Skeletal muscle satellite cell (primary cell): ENCODE measurements at regions not wholly inside any gene's neighbourhood (a gene's known extent, or its start where the extent isn't known, plus 50 kb on each side); places are given as distances from the start of the nearest gene placed in this dataset.
"Not testable (repeated sequence)": the region's sequence is repeated elsewhere in the genome, so short reads cannot be mapped to it uniquely, and the experiment has no call there.

ENCODE experiments used
- H3K27me3 ChIP-seq: 2 replicates; pipeline ENCODE4 v1.7.0; 2013; ENCODE audit warnings: low read length; ENCODE audit not compliant: control insufficient read depth, insufficient read depth
- H3K36me3 ChIP-seq: 2 replicates; pipeline ENCODE4 v1.7.0; 2013; ENCODE audit warnings: mild to moderate bottlenecking, control low read depth, low read length; ENCODE audit not compliant: insufficient read depth
- H3K4me1 ChIP-seq: 2 replicates; pipeline ENCODE4 v1.7.0; 2013; ENCODE audit warnings: low read length; ENCODE audit not compliant: control insufficient read depth, insufficient read depth
- H3K4me2 ChIP-seq: 2 replicates; pipeline ENCODE4 v1.7.0; 2013; ENCODE audit warnings: mild to moderate bottlenecking, low read length
- H3K4me3 ChIP-seq: 2 replicates; pipeline ENCODE4 v1.7.0; 2013; ENCODE audit warnings: low read length
- H3K9ac ChIP-seq: 2 replicates; pipeline ENCODE4 v1.7.0; 2013; ENCODE audit warnings: mild to moderate bottlenecking, low read depth, low read length, moderate library complexity
- H3K9me3 ChIP-seq: replicated peaks from 2 replicates; pipeline ENCODE4 v1.7.0; 2013; ENCODE audit warnings: mild to moderate bottlenecking, control low read depth, low read length

- not testable (repeated sequence) for H3K36me3 ChIP-seq, H3K4me3 ChIP-seq
- peaks cover 13% of the 10 kb centered on the region for H3K27me3 ChIP-seq
Observed at GRCh38 chr1:227406332-227406731, 88.0 kb upstream of the CDC42BPA start.

GRCh38 chr1:227403535-227403934 is 85.2 kb upstream of the CDC42BPA start:
- Histone ChIP-seq H3K27me3 (peaks cover 7% of the 10 kb centered on the region), H3K9ac (no peak overlapping the region), H3K9me3 (no peaks in the 10 kb centered on the region), H3K36me3 (no peaks in the 10 kb centered on the region), H3K4me3 (no peak overlapping the region), H3K4me2 (no peak overlapping the region), H3K4me1 (no peaks in the 10 kb centered on the region)

More at GRCh38 chr1:227406332-227406731, 88.0 kb upstream of the CDC42BPA start:
- H3K4me1 ChIP-seq, H3K9ac ChIP-seq, H3K4me2 ChIP-seq, H3K9me3 ChIP-seq: not testable (repeated sequence)

GRCh38 chr1:227401562-227402342 is 83.5 kb upstream of the CDC42BPA start:
- H3K4me1 ChIP-seq = no peaks in the 10 kb centered on the region
- no peak overlapping the region for H3K4me2 ChIP-seq
- H3K9ac ChIP-seq = no peak overlapping the region
- H3K27me3 ChIP-seq = no peaks in the 10 kb centered on the region
- H3K36me3 ChIP-seq = no peaks in the 10 kb centered on the region
- H3K9me3 ChIP-seq = no peaks in the 10 kb centered on the region
- no peak overlapping the region for H3K4me3 ChIP-seq

- no peak overlapping the region for H3K4me2 ChIP-seq
- no peaks in the 10 kb centered on the region for H3K27me3 ChIP-seq
- no peak overlapping the region for H3K4me3 ChIP-seq
- no peaks in the 10 kb centered on the region for H3K4me1 ChIP-seq
- no peak overlapping the region for H3K9ac ChIP-seq
- no peaks in the 10 kb centered on the region for H3K36me3 ChIP-seq
- H3K9me3 ChIP-seq = no peaks in the 10 kb centered on the region
Observed at GRCh38 chr1:227399152-227399730, 80.9 kb upstream of the CDC42BPA start.

- Histone ChIP-seq H3K4me1 (no peaks in the 10 kb centered on the region), H3K9me3 (no peaks in the 10 kb centered on the region), H3K4me3 (no peak overlapping the region), H3K9ac (no peak overlapping the region), H3K4me2 (no peak overlapping the region), H3K36me3 (no peaks in the 10 kb centered on the region), H3K27me3 (no peaks in the 10 kb centered on the region)
Observed at GRCh38 chr1:227397354-227397978, 79.2 kb upstream of the CDC42BPA start.

- H3K4me2 ChIP-seq = no peak overlapping the region
- no peaks in the 10 kb centered on the region for H3K36me3 ChIP-seq
- no peaks in the 10 kb centered on the region for H3K4me1 ChIP-seq
- no peaks in the 10 kb centered on the region for H3K9me3 ChIP-seq
- H3K9ac ChIP-seq = no peak overlapping the region
- no peaks in the 10 kb centered on the region for H3K27me3 ChIP-seq
- H3K4me3 ChIP-seq = no peak overlapping the region
Observed at GRCh38 chr1:227396539-227397353, 78.5 kb upstream of the CDC42BPA start.

- no peak overlapping the region for H3K4me3 ChIP-seq
Observed at GRCh38 chr1:227395426-227396028, 77.2 kb upstream of the CDC42BPA start.

GRCh38 chr1:227392984-227393764 is 74.9 kb upstream of the CDC42BPA start:
- no peak overlapping the region for H3K4me3 ChIP-seq
- no peaks in the 10 kb centered on the region for H3K9me3 ChIP-seq
- no peak overlapping the region for H3K9ac ChIP-seq
- no peaks in the 10 kb centered on the region for H3K36me3 ChIP-seq
- no peak overlapping the region for H3K4me2 ChIP-seq
- no peaks in the 10 kb centered on the region for H3K27me3 ChIP-seq
- H3K4me1 ChIP-seq = no peaks in the 10 kb centered on the region

More at GRCh38 chr1:227395426-227396028, 77.2 kb upstream of the CDC42BPA start:
- Histone ChIP-seq H3K4me2 (no peak overlapping the region), H3K36me3 (no peaks in the 10 kb centered on the region), H3K4me1 (no peaks in the 10 kb centered on the region), H3K27me3 (no peaks in the 10 kb centered on the region), H3K9ac (no peak overlapping the region), H3K9me3 (no peaks in the 10 kb centered on the region)

- H3K4me3 ChIP-seq = no peak overlapping the region
- H3K4me2 ChIP-seq = no peak overlapping the region
- no peaks in the 10 kb centered on the region for H3K27me3 ChIP-seq
- no peak overlapping the region for H3K9ac ChIP-seq
- no peaks in the 10 kb centered on the region for H3K9me3 ChIP-seq
- no peaks in the 10 kb centered on the region for H3K4me1 ChIP-seq
- H3K36me3 ChIP-seq = no peaks in the 10 kb centered on the region
Observed at GRCh38 chr1:227391879-227392278, 73.6 kb upstream of the CDC42BPA start.

GRCh38 chr1:227391211-227391610 is 72.9 kb upstream of the CDC42BPA start:
- no peak overlapping the region for H3K4me2 ChIP-seq
- H3K4me1 ChIP-seq = no peaks in the 10 kb centered on the region
- no peaks in the 10 kb centered on the region for H3K36me3 ChIP-seq
- H3K9me3 ChIP-seq = no peaks in the 10 kb centered on the region
- no peak overlapping the region for H3K9ac ChIP-seq
- H3K4me3 ChIP-seq = no peak overlapping the region
- no peaks in the 10 kb centered on the region for H3K27me3 ChIP-seq
